Adrenal gland (tissue), 9 donors: ENCODE measurements at regions not wholly inside any gene's neighbourhood (a gene's known extent, or its start where the extent isn't known, plus 50 kb on each side); places are given as distances from the start of the nearest gene placed in this dataset.

Source experiments
- DNase-seq, 7 donors: peaks; one replicate each; pipeline ENCODE4 v3.0.0-alpha.2; 2019 to 2020
- H3K27ac ChIP-seq, 5 donors: fragments of 200-600 bp; sonication (generic) in 4 of 5; 1 replicate in 3 of 5; 2 replicates in 2 of 5; pipeline versions ENCODE4 v1.5.1 to v1.8.0; 2016 to 2020; ENCODE audit warnings: mild to moderate bottlenecking in 1 of 5
- H3K27me3 ChIP-seq: fragments of 200-600 bp; 2 replicates; pipeline ENCODE4 v1.8.0; 2021
- H3K36me3 ChIP-seq, 2 donors: fragments of 200-600 bp; replicated peaks in 1 of 2; 1 replicate in 1 of 2; 2 replicates in 1 of 2; pipeline versions ENCODE4 v1.5.1 to v1.8.0; 2018 to 2022
- H3K4me1 ChIP-seq, 2 donors: fragments of 200-600 bp; replicated peaks in 1 of 2; 1 replicate in 1 of 2; 2 replicates in 1 of 2; pipeline versions ENCODE4 v1.5.1 to v1.8.0; 2018 to 2021
- H3K4me3 ChIP-seq, 4 donors: fragments of 200-600 bp; sonication (generic) in 3 of 4; one replicate each; pipeline ENCODE4 v1.5.1; 2016 to 2018
- H3K9me3 ChIP-seq, 3 donors: fragments of 200-600 bp; sonication (generic) in 1 of 3; replicated peaks in 1 of 3; 1 replicate in 2 of 3; 2 replicates in 1 of 3; pipeline versions ENCODE4 v1.5.1 to v1.8.0; 2016 to 2021
- CTCF ChIP-seq, 6 experiments: fragments of 450-650 bp in 4 of 6; fragments of 200-600 bp in 2 of 6; sonication (generic) in 1 of 6; IDR thresholded peaks; 1 replicate in 5 of 6; 2 replicates in 1 of 6; pipeline versions ENCODE4 v1.5.1 to v1.8.0; 2016 to 2021; ENCODE audit warnings: antibody characterized with exemption in 6 of 6, mild to moderate bottlenecking in 2 of 6, moderate library complexity in 1 of 6
- POLR2A ChIP-seq, 2 donors: fragments of 450-650 bp; IDR thresholded peaks; one replicate each; pipeline ENCODE4 v1.6.1; 2017; ENCODE audit warnings: antibody characterized with exemption in 2 of 2, mild to moderate bottlenecking in 2 of 2, moderate library complexity in 1 of 2
- WGBS, 4 donors: extraction: QIAGEN DNeasy Blood & Tissue Kit in 2 of 4; methylation state at CpG; one replicate each; pipeline versions ENCODE4 v1.1.5 to v1.1.7; 2013 to 2017; 5-methylcytosine and 5-hydroxymethylcytosine counted together
- intact Hi-C, 2 donors: fragments of 100-400 bp; cut with DNase I; formaldehyde crosslinking; loops; one replicate each; pipeline versions ENCODE4 v1.14.1 to v1.15.0; 2022 to 2023
- donor health status: healthy with polysubstance abuse.
- donor health status: Bipolar disorder and iron deficiency.
- donor health status: DM: yes; HTN: yes; CAD: no.
- donor health status: DM: no; HTN: no; CAD: no.
- donor health status: DM: no; HTN: no; CAD: no.

- Histone ChIP-seq H3K4me3 (no peak overlapping the region), H3K27me3 (no peaks in the 10 kb centered on the region), H3K9me3 (no peaks in the 10 kb centered on the region), H3K4me1 (no peaks in the 10 kb centered on the region), H3K27ac (no peak overlapping the region), H3K36me3 (no peaks in the 10 kb centered on the region)
- TF ChIP-seq CTCF (IDR thresholded peaks at IDR 0.05) (no peak), POLR2A (IDR thresholded peaks at IDR 0.05) (no peak)
- no peak for DNase-seq
- WGBS, 4 donors, result 77 to 81% (median 80%) methylated on average over 2 of the region's 2 CpGs
- intact Hi-C loops, result no loop called here
Measured at GRCh38 chr6:145071836-145072235, 663.5 kb downstream of the EPM2A start.

GRCh38 chr6:145073811-145074210 is 661.5 kb downstream of the EPM2A start:
- Histone ChIP-seq H3K9me3 (no peaks in the 10 kb centered on the region), H3K27me3 (no peaks in the 10 kb centered on the region), H3K36me3 (no peaks in the 10 kb centered on the region), H3K27ac (no peak overlapping the region), H3K4me3 (no peak overlapping the region), H3K4me1 (no peaks in the 10 kb centered on the region)
- 71 to 81% (median 77%) methylated on average over 2 of the region's 2 CpGs for WGBS, 4 donors
- intact Hi-C loops, result no loop called here
- DNase-seq, result no peak
- TF ChIP-seq POLR2A (IDR thresholded peaks at IDR 0.05) (no peak), CTCF (IDR thresholded peaks at IDR 0.05) (no peak)

- no peak overlapping the region for H3K27ac ChIP-seq
- no peaks in the 10 kb centered on the region for H3K4me1 ChIP-seq
- H3K27me3 ChIP-seq, result no peaks in the 10 kb centered on the region
- no peak for DNase-seq
- no peak overlapping the region for H3K4me3 ChIP-seq
- intact Hi-C loops, result no loop called here
- no peaks in the 10 kb centered on the region for H3K36me3 ChIP-seq
- TF ChIP-seq POLR2A (IDR thresholded peaks at IDR 0.05) (no peak), CTCF (IDR thresholded peaks at IDR 0.05) (no peak)
- no peaks in the 10 kb centered on the region for H3K9me3 ChIP-seq
Measured at GRCh38 chr6:145074805-145075204, 660.5 kb downstream of the EPM2A start.

- no peak for DNase-seq
- Histone ChIP-seq H3K4me3 (no peak overlapping the region), H3K36me3 (no peaks in the 10 kb centered on the region), H3K27ac (no peak overlapping the region), H3K27me3 (no peaks in the 10 kb centered on the region), H3K4me1 (no peaks in the 10 kb centered on the region), H3K9me3 (no peaks in the 10 kb centered on the region)
- intact Hi-C loops, result no loop called here
- WGBS, 4 donors, result 59 to 89% (median 70%) methylated on average over 1 of the region's 1 CpG
- TF ChIP-seq POLR2A (IDR thresholded peaks at IDR 0.05), result no peak
- TF ChIP-seq CTCF (IDR thresholded peaks at IDR 0.05), result no peak
Measured at GRCh38 chr6:145075425-145075824, 659.9 kb downstream of the EPM2A start.
